DND-41 (cell line): ENCODE measurements at regions not wholly inside any gene's neighbourhood (a gene's known extent, or its start where the extent isn't known, plus 50 kb on each side); places are given as distances from the start of the nearest gene placed in this dataset.

Experiments
- ATAC-seq: fragments of 200-7000 bp; cut with Tn5 transposase; 3 replicates; pipeline ENCODE4 v1.9.1; 2021; ENCODE audit warnings: low read depth; ENCODE audit not compliant: insufficient read depth
- DNase-seq: peaks from one replicate; pipeline ENCODE4 v3.0.0-alpha.2; 2020
- H2AFZ ChIP-seq: 2 replicates; pipeline ENCODE4 v1.6.0; 2012; ENCODE audit warnings: low read depth, low read length
- H3K27ac ChIP-seq: 2 replicates; pipeline ENCODE4 v1.5.1; 2012; ENCODE audit warnings: low read length, inconsistent platforms
- H3K27me3 ChIP-seq: fragments of 200-600 bp; sonication (generic); 2 replicates; pipeline ENCODE4 v1.6.0; 2012; ENCODE audit warnings: low read length, mild to moderate bottlenecking, inconsistent platforms; ENCODE audit not compliant: insufficient read depth, poor library complexity
- H3K36me3 ChIP-seq: 2 replicates; pipeline ENCODE4 v1.5.1; 2012; ENCODE audit warnings: low read length, inconsistent platforms; ENCODE audit not compliant: insufficient read depth
- H3K4me1 ChIP-seq: 2 replicates; pipeline ENCODE4 v1.5.1; 2012; ENCODE audit warnings: mild to moderate bottlenecking, low read length; ENCODE audit not compliant: insufficient read depth
- H3K4me2 ChIP-seq: 2 replicates; pipeline ENCODE4 v1.6.0; 2012; ENCODE audit warnings: mild to moderate bottlenecking, moderate library complexity, low read length, inconsistent platforms; ENCODE audit not compliant: insufficient read depth
- H3K4me3 ChIP-seq, 2 experiments: fragments of 200-600 bp in 1 of 2; shearing (Covaris generic) in 1 of 2; 2 replicates each; pipeline ENCODE4 v1.5.1; 2012 to 2016; ENCODE audit warnings: inconsistent platforms in 2 of 2, low read length in 2 of 2, mild to moderate bottlenecking in 2 of 2, low read depth in 1 of 2, moderate library complexity in 1 of 2
- H3K79me2 ChIP-seq: 2 replicates; pipeline ENCODE4 v1.6.0; 2012; ENCODE audit warnings: low read length, inconsistent platforms; ENCODE audit not compliant: insufficient read depth
- H3K9ac ChIP-seq: 2 replicates; pipeline ENCODE4 v1.6.0; 2012; ENCODE audit warnings: low read depth, mild to moderate bottlenecking, inconsistent platforms, low read length, moderate library complexity
- H3K9me3 ChIP-seq: 2 replicates; pipeline ENCODE4 v1.5.1; 2012; ENCODE audit warnings: low read length, moderate library complexity, mild to moderate bottlenecking, inconsistent platforms; ENCODE audit not compliant: insufficient read depth, severe bottlenecking
- H4K20me1 ChIP-seq: 2 replicates; pipeline ENCODE4 v1.6.0; 2012; ENCODE audit warnings: low read length; ENCODE audit not compliant: insufficient read depth
- CTCF ChIP-seq: IDR thresholded peaks from 2 replicates; pipeline ENCODE4 v1.5.1; 2012; ENCODE audit warnings: borderline replicate concordance, low read length, moderate library complexity, mild to moderate bottlenecking; ENCODE audit not compliant: poor library complexity, severe bottlenecking; ENCODE audit errors: extremely low read depth
- EZH2 ChIP-seq: IDR thresholded peaks from 3 replicates; pipeline ENCODE4 v1.6.1; 2012; ENCODE audit warnings: borderline replicate concordance, low read depth, mild to moderate bottlenecking, moderate library complexity, low read length, inconsistent platforms; ENCODE audit not compliant: severe bottlenecking

GRCh38 chr20:53834062-53834442, 236.3 kb downstream of the BCAS1 start:
- Histone ChIP-seq H2AFZ (no peak overlapping the region), H3K27me3 (no peaks in the 10 kb centered on the region), H3K4me3 (no peak overlapping the region), H3K79me2 (no peaks in the 10 kb centered on the region), H3K4me1 (peaks cover 44% of the 10 kb centered on the region), H3K9me3 (no peaks in the 10 kb centered on the region), H4K20me1 (no peaks in the 10 kb centered on the region), H3K9ac (no peak overlapping the region), H3K27ac (0 out of 2 replicates have a peak overlapping the region, but pooled peaks have one; percentile 15), H3K36me3 (no peaks in the 10 kb centered on the region), H3K4me2 (no peak overlapping the region)
- DNase-seq = peak; percentile 43
- ATAC-seq = peak; percentile 47; the same call in 2 of the 3 replicates
- TF ChIP-seq CTCF (no peak), EZH2 (no peak)

GRCh38 chr20:53833333-53834061, 236.9 kb downstream of the BCAS1 start:
- Histone ChIP-seq H3K4me2 (no peak overlapping the region), H3K4me3 (no peak overlapping the region), H4K20me1 (no peaks in the 10 kb centered on the region), H2AFZ (no peak overlapping the region), H3K27me3 (no peaks in the 10 kb centered on the region), H3K79me2 (no peaks in the 10 kb centered on the region), H3K4me1 (peaks cover 44% of the 10 kb centered on the region), H3K9me3 (no peaks in the 10 kb centered on the region), H3K36me3 (no peaks in the 10 kb centered on the region), H3K27ac (no peak overlapping the region), H3K9ac (no peak overlapping the region)
- TF ChIP-seq EZH2 (no peak), CTCF (no peak)
- ATAC-seq = no peak
- no peak for DNase-seq

DNA sequence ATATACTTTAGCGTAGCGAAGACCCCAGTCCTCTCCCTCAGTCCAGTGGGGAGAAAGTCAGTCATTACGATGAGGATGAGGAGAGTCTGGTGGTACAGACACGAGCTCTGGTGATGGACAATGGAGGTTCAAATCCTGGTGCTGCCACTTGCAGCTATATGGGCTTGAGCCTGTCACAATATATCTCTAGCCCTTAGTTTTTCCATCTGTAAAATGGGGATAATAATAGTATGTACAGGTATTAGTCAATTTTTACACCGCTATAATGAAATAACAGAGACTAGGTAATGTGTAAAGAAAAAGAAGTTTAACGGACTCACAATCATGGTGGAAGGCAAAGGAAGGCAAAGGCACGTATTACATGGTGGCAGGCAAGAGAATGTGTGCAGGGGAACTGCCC, 237.9 kb downstream of the BCAS1 start:
- H4K20me1 ChIP-seq = no peaks in the 10 kb centered on the region
- TF ChIP-seq CTCF = no peak
- TF ChIP-seq EZH2 = no peak

DNA sequence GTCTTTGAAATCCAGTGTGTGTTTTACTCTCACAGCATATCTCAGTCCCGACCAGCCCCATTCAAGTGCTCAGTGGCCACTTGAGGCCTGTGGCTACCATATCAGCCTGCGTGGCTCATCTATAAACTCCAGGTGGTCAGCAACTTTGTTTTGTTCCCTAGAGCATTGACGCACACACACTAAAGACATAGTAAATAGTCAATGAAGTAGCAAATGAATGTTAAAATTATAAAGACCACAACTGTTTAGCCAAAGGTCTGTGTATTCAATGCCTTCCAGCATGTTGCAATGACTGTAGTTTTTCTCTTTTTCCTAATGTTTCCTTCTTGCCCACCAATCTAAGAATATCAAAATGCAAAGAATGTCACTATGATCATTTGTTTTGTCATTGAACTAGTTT, 238.2 kb upstream of the ZNF217 start:
- ATAC-seq (no peak), DNase-seq (no peak)
- Histone ChIP-seq H2AFZ (no peak overlapping the region), H3K4me3 (no peak overlapping the region), H3K9ac (no peak overlapping the region), H3K36me3 (no peaks in the 10 kb centered on the region), H3K27ac (no peak overlapping the region; the same call in 1 of the 2 replicates), H3K9me3 (no peaks in the 10 kb centered on the region), H3K79me2 (no peaks in the 10 kb centered on the region), H3K4me1 (peaks cover 51% of the 10 kb centered on the region), H3K27me3 (no peaks in the 10 kb centered on the region), H4K20me1 (no peaks in the 10 kb centered on the region), H3K4me2 (no peak overlapping the region)
- TF ChIP-seq CTCF = no peak
- no peak for TF ChIP-seq EZH2

More for the DNA sequence above, 237.9 kb downstream of the BCAS1 start:
- no peak overlapping the region for H2AFZ ChIP-seq
- H3K79me2 ChIP-seq = no peaks in the 10 kb centered on the region
- DNase-seq (no peak), ATAC-seq (no peak)
- no peaks in the 10 kb centered on the region for H3K27me3 ChIP-seq
- no peaks in the 10 kb centered on the region for H3K9me3 ChIP-seq
- no peak overlapping the region for H3K4me3 ChIP-seq
- no peak overlapping the region for H3K4me2 ChIP-seq
- peaks cover 51% of the 10 kb centered on the region for H3K4me1 ChIP-seq
- H3K27ac ChIP-seq = no peak overlapping the region
- H3K9ac ChIP-seq = no peak overlapping the region
- H3K36me3 ChIP-seq = no peaks in the 10 kb centered on the region
